Activated CD4-positive, alpha-beta T cell treated with anti-CD3 and anti-CD28 coated beads, Interleukin-2, amount 50 U/mL, for 48 hours (primary cell): ENCODE measurements at regions not wholly inside any gene's neighbourhood (a gene's known extent, or its start where the extent isn't known, plus 50 kb on each side); places are given as distances from the start of the nearest gene placed in this dataset.

ENCODE experiments used
- DNase-seq, 2 experiments: peaks; one replicate each; pipeline ENCODE4 v3.0.0-alpha.2; 2020

GRCh38 chr14:94717808-94718207 lies 52.1 kb downstream of the GSC start:
- DNase-seq = no peak

DNA sequence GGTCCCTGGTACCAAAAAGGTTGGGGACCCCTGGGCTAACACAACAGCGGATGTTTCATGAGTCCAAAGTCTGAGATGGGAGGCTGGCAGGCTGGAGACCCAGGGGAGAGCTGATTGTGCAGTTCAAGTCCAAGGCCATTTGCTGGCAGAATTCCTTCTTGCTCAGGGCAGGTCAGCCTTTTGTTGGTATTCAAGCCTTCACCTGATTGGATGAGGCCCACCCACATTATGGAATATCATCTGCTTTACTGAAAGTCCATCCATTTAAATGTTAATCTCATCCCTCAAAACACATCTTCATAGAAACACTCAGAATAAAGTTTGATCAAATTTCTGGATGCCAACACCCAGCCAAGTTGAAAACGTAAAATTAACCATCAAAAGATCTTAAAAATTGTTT lies 52.9 kb downstream of the GSC start:
- no peak for DNase-seq

DNA sequence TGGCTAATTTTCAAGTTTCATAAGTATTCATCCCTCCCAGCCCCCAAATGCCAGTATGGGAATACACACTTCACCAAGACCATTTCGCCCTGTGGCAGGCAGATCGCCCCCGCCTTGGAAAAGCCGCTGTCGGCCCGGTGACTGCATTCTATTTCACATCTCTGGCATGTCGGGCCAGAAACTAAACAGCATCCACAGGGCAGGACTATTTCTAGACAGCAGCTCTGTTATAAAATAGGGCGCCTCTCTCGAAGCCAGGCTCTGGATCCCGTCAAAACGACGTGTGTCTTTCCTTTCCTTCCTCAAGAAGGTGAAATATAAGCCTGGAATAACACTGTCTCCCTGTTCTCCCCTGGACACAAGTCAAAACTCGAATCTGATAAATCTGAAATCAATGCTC lies 56.8 kb downstream of the GSC start:
- DNase-seq = no peak

DNA sequence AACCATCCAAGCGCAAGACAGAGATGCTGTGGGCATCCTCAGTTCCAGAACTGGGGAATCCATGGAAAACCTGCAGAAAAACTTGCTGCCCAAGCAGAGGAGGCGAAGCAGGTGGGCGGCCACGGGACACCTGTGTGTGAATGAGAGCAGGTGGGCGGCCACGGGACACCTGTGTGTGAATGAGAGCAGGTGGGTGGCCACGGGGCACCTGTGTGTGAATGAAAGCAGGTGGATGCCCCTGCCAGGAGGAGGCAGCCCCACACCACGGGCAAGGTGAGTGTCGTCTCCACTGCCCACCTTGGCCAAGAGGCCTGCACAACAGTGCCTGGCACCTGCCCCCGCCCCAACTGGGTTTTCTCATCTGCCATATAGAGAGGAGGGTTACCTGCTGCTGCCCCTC lies 59.2 kb downstream of the GSC start:
- DNase-seq = no peak

GRCh38 chr14:94707494-94707893 lies 62.4 kb downstream of the GSC start:
- no peak for DNase-seq

GRCh38 chr14:94706133-94706532 lies 63.8 kb downstream of the GSC start:
- no peak for DNase-seq

DNA sequence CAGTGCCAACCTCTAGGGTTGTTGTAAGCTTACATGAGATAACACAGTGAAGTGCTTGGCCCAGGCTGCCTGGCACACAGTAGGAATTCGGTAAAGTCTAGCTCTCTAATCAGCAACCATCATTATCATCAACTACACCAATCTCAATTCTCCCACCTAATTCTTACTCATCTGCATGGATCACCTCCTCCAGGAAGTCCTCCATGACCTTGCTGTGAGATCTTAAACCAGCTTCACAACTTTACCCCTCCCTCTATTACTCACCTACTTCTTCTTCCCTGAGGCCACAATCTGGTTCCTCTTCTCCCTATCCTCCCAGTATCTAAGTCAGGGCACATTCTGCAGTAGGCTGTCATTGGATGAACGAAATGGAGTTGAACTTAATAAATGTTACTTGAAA lies 67.3 kb downstream of the GSC start:
- DNase-seq = no peak

DNA sequence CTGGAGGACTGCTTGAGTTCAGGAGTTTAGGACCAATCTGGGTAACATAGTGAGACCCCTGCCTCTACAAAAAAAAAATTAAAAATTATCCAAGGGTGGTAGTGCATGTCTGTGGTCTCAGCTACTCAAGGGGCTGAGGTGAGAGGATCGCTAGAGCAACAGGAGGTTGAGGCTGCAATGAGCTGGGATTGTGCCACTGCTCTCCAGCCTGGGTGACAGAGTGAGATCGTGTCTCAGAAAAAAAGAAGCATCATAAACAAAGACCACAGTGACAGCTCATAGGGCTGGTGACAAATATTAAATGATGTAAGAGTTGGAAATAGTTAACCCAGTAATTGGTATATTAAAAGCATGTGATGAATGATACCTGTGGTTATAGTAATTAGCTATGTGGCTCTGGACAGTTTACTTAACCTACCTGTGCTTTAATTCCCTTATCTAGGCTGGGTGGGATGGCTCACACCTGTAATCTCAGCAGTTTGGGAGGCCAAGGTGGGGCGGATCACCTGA lies 68.0 kb downstream of the GSC start:
- no peak for DNase-seq

DNA sequence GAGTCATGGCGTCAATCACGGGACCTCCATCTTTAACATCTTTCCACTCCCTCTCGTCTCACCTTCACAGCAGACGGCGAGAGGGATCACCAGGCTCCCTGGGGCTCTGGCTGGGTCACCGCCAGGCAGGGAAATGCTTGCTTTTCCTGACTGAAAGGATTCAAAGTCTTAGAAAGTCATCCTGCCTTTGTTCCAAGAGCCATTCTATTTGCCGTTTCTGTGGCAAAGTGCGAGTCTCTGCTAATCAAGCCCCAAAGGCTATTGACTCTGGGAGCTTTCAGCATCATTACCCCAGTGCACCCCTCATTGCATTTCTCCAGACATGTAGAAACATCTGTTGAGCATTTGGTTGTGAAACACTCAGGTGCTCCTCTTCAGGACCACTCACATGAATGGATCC lies 69.6 kb downstream of the GSC start:
- no peak for DNase-seq

DNA sequence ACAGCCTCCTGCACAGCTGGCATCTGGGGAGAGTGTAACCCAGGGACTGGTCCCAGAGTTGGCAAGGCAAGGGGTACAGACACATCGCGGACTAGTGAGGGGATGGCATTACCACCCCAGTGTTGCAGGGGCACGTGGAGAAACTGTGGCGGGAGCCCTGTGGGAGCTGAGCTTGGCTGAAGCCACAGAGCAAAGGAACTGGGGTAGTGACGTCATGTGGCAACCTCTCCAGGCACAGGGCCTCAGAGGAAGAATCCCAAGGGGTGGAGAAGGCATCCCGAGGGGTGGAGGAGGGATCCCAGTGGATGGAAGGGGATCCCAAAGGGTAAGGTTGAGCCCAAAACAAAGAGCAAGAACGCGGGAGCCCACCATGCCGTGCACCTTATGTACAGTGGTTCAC lies 70.1 kb downstream of the GSC start:
- DNase-seq = no peak

- no peak for DNase-seq
These were observed 71.9 kb downstream of the GSC start for GRCh38 chr14:94697773-94698556.

DNA sequence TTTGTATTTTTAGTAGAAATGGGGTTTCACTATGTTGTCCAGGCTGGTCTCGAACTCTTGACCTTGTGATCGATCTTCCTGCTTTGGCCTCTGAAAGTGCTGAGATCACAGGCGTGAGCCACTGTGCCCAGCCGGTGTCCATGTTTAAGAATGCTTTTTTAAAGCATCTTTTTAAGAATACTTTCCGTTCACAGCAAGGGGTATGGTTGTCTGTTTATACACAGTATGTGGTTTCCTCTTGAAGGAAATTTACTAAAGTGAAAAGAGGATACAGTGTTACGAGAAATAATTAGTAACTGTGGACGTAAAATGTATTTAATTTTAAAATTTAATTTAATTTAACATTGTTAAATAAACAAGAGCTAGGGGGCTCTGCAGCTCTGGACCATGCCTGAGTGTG lies 73.4 kb downstream of the GSC start:
- DNase-seq = no peak

DNA sequence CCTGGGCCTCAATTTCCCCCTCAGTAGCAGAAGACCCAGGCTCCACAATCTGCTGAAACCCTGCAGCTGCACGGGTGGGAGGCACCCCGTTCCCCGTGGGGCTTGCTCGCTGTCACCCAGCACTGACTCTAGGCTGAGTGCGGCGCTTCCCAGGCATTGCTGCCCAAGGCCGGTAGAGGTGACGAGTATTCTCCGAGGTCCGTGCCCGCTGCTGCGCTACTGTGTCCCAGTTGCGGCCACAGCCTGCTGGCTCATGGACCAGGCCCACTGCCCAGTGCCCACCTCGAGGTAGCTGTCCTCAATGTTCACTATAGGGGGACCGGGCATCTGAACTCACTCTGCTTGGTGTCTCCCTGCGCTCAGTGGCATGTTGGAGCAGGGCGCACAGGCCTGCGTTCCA lies 74.7 kb downstream of the GSC start:
- DNase-seq = no peak

- no peak for DNase-seq
These were observed 78.3 kb downstream of the GSC start for GRCh38 chr14:94691660-94692034.

DNA sequence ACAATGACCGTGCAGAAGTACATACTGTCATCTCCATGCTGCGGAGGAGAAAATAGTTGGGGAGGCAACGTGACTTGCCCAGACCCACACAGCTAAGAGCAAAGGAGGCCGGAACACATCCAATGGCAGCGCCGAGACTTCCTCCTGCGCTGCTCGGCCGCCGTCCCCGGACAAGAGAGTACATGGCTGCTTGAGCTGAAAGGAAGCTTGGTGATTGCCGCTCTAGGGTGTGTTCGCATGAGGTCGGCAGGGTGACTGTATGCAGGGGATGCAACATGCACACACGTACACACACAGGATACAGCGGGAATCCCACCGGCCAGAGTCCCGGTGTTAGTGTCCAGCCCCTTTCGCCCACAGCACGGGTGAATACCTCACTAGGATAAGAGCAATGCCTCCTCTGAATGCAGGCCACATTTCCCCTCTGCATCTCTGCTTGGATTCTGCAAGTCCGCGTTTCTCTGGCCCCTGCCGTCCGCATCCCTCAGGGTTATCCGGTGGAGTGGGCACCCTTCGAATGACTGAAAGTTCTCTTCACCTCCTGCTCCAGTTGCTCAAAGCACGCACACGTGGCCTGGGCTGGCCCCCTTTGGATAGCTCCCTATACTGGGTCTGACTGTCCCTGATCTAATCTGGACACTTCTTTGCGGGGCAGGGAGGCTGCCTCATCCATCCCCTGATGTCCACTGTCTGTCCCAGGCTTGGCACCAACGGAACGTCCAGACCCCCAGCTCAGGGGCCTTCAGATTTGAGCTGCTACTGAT lies 78.8 kb downstream of the GSC start:
- DNase-seq = no peak

DNA sequence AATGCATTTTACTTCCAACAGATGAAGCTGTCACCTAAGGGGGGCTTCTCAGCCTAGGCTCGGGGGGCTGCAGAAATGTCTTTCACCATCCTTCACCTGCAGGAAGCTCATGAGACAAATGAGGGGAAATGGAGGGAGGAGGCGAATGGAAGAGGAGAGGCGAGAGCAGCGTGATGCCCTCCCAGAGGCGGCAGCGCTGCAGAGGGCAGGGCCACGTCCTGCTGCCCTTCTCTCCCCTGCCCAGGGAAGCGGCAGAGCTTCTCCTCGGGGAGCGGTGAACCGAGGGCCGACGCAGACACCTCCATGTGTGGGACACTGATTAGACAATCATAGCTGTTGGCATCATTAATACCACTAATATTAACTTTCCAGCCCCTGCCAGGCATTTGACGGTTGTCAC lies 78.3 kb downstream of the SERPINA3 start:
- DNase-seq = no peak

GRCh38 chr14:94689985-94690400 lies 77.8 kb downstream of the SERPINA3 start:
- DNase-seq = no peak

DNA sequence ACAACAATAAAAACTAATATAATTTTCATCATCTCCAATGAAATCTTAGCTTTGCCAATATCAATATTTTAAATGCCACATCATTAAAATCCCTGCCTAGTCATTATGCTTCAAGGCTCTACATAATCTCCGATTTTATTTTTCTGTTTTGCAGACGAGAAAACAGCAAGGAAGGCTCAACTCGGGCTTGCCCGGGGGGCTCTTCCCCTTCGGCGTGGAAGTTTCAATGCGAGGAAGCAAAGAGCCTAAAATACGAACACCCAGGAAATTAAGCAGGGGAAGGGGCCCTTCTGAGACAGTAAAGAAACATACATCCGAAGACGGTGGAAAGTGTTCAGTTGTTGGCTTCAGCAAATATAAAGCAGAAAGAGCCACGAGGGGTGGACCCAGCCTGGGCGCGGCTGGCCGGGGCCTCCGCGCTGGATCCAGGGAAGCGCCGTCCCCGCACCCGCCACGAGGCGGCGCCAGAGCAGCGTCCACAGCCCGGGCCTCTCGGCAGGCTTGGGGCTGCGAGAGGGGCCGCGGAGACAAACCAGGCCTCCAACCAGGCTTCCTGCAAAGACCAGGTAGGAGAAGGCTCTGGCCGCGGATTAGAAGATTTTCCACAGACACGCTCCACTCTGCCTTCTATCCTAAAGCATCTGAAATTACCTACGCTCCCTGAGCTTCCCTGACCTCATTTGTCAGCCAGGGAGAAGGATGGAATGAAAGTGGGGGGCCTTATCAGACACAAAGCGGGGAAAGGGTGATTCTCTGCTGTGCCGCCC lies 77.2 kb downstream of the SERPINA3 start:
- DNase-seq = peak; percentile 65 to 69

GRCh38 chr14:94686511-94687160 lies 74.4 kb downstream of the SERPINA3 start:
- DNase-seq = no peak

- DNase-seq = no peak
These were observed 73.7 kb downstream of the SERPINA3 start for GRCh38 chr14:94685681-94686485.

DNA sequence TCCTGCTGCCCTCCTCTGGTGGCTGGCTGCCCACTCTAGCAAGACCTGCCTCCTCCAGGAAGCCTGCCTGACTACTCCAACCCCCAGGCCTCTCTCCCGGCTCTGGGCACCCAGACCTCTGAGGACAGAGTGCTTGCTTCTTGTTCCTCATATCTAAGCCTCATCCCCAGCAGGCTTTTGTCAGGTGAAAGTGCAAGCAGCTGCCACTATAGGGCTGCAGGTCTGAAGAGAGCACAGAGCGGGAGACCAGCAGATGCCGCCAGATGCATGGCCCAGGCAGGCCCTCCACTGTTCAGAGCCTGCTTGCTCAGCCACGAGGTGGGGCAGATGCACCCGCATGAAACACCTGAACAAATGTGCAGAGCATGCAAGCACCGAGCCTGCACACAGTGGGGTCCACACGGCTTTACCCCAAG lies 73.0 kb downstream of the SERPINA3 start:
- no peak for DNase-seq

DNA sequence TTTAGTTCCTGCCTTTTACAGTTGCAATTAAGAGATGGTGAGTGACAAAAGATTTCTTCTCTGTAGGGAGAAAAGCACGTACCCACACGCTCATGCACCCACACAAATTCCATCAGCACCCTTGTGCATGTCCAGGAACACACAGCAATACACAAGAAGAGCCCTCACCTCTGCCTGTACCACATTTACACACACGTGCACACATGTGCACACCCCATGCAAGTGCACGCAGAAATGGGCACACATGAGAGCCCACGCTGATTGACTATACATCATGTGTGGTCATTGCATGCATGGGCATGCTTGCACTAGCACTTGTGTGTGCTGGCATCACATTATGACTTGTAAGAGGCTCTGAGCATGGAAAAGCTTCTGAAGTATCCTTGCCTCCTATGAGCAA lies 70.5 kb downstream of the SERPINA3 start:
- no peak for DNase-seq
